ENCODE measurements at regions not wholly inside any gene's neighbourhood (a gene's known extent, or its start where the extent isn't known, plus 50 kb on each side); places are given as distances from the start of the nearest gene placed in this dataset.
"Not testable (repeated sequence)": the region's sequence is repeated elsewhere in the genome, so short reads cannot be mapped to it uniquely, and the experiment has no call there.

DNA sequence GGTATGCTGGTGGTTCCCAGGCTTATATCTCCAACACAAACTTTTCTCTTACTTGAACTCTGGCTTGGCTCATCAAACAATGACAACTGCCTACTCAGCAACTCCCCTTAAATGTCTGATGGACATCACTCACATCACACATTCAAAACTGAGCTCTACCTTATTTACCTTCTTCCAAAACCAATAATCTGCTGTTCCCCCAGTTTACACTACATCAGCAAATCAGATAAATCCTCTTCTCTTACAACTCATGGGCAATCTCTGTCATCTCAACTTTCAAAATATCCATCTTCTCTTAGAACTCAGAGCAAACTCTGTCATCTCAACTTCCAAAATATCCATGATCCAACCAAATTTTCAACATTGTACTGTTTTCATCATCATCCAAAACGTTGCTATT, 2347.9 kb upstream of the ACO1 start:
- Histone ChIP-seq H3K4me1 (ENCODE audit: control insufficient read depth in 2 of 2, insufficient read depth in 2 of 2, low read length in 2 of 2) (no peaks in the 10 kb centered on the region), H3K9me3 (ENCODE audit: control insufficient read depth in 2 of 3, low read length in 3 of 3) (no peaks in the 10 kb centered on the region), H3K27me3 (ENCODE audit: control insufficient read depth in 2 of 2, insufficient read depth in 2 of 2, low read length in 2 of 2) (no peaks in the 10 kb centered on the region), H3K36me3 (ENCODE audit: control insufficient read depth in 2 of 3, insufficient read depth in 3 of 3, low read length in 3 of 3) (no peaks in the 10 kb centered on the region), H3K4me3 (ENCODE audit: low read length) (no peak overlapping the region), H3K27ac (ENCODE audit: low read depth, low read length) (no peak overlapping the region)
- Mint-ChIP-seq H3K27ac (no peak overlapping the region), H3K9me3 (peaks cover 0 to 13% (median 5%) of the 10 kb centered on the region in 11 donors), H3K4me3 (no peak overlapping the region), H3K27me3 (no peaks in the 10 kb centered on the region), H3K4me1 (no peaks in the 10 kb centered on the region), H3K36me3 (no peaks in the 10 kb centered on the region)
- ChIA-PET POLR2A (no interaction called here), CTCF (no interaction called here)
- ATAC-seq (no peak), DNase-seq (no peak)
- intact Hi-C loops (cut with micrococcal nuclease), result no loop called here

DNA sequence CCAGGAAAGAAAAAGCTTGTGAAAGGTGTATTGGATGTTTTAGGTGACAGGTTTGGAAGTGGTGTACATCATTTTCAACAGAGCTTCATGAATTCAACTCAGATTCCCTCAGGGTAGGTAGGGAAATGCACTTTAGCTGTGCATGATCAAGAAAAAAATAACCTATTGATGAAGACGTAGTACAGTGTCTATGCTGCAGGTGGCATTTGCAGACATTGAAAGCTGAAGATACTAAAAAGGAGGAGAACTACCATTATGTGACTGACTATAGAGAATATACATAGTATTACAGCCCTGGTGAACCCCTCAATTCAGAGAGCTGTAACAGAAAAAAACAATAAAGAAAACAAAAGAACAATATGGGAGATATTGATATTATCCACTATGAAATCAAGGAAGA, 2344.7 kb upstream of the ACO1 start:
- Mint-ChIP-seq H3K4me1 (no peaks in the 10 kb centered on the region), H3K4me3 (no peak overlapping the region), H3K27me3 (no peaks in the 10 kb centered on the region), H3K27ac (no peak overlapping the region), H3K36me3 (no peaks in the 10 kb centered on the region), H3K9me3 (peaks cover 0 to 7% (median 0%) of the 10 kb centered on the region in 11 donors)
- no peaks in the 10 kb centered on the region for H3K4me1 ChIP-seq (ENCODE audit: control insufficient read depth in 2 of 2, insufficient read depth in 2 of 2, low read length in 2 of 2)
- POLR2A ChIA-PET, result no interaction called here
- no peaks in the 10 kb centered on the region for H3K27me3 ChIP-seq (ENCODE audit: control insufficient read depth in 2 of 2, insufficient read depth in 2 of 2, low read length in 2 of 2)
- no peaks in the 10 kb centered on the region for H3K9me3 ChIP-seq (ENCODE audit: control insufficient read depth in 2 of 3, low read length in 3 of 3)
- no peak for ATAC-seq
- H3K36me3 ChIP-seq (ENCODE audit: control insufficient read depth in 2 of 3, insufficient read depth in 3 of 3, low read length in 3 of 3), result no peaks in the 10 kb centered on the region
- no peak overlapping the region for H3K4me3 ChIP-seq (ENCODE audit: low read length)
- CTCF ChIA-PET, result no interaction called here
- intact Hi-C loops (cut with micrococcal nuclease), result loop anchor here in 1 of 2 donors (10.0 kb wide), 1 partner anchor 515 kb away; no protein-coding TSS in a partner anchor
- H3K27ac ChIP-seq (ENCODE audit: low read depth, low read length), result no peak overlapping the region
- DNase-seq, result no peak

DNA sequence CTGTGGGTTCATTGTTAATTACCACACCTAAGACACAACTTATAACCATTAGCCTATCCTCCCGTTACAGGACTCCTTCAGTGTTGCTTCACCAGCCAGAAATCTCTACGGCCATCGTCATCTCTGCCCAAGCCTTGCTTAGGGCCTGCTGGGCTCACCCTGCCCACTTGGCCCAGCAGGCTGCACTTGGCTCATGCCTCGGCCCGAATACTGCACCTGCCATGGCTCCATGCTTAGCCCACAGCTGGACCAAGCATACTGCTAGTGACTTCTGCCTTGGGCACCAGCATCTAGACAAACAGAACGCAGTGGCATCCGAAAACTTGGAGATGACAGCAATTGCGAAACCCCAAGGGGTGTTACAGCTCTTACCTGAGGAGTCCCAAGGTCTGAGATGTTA, 2336.0 kb upstream of the ACO1 start:
- intact Hi-C loops (cut with micrococcal nuclease), result loop anchor here in 1 of 2 donors (10.0 kb wide), 1 partner anchor 506 kb away; no protein-coding TSS in a partner anchor
- no peaks in the 10 kb centered on the region for H3K4me1 Mint-ChIP-seq
- DNase-seq, result no peak
- H3K4me3 ChIP-seq (ENCODE audit: low read length), result no peak overlapping the region
- ChIA-PET CTCF (no interaction called here), POLR2A (no interaction called here)
- no peaks in the 10 kb centered on the region for H3K27me3 Mint-ChIP-seq
- H3K27ac ChIP-seq (ENCODE audit: low read depth, low read length), result no peak overlapping the region
- H3K36me3 ChIP-seq (ENCODE audit: control insufficient read depth in 2 of 3, insufficient read depth in 3 of 3, low read length in 3 of 3), result no peaks in the 10 kb centered on the region
- peaks cover 0 to 4% (median 0%) of the 10 kb centered on the region in 11 donors for H3K9me3 Mint-ChIP-seq
- no peak for ATAC-seq
- no peaks in the 10 kb centered on the region for H3K9me3 ChIP-seq (ENCODE audit: control insufficient read depth in 2 of 3, low read length in 3 of 3)
- no peak overlapping the region for H3K27ac Mint-ChIP-seq
- no peaks in the 10 kb centered on the region for H3K27me3 ChIP-seq (ENCODE audit: control insufficient read depth in 2 of 2, insufficient read depth in 2 of 2, low read length in 2 of 2)
- H3K36me3 Mint-ChIP-seq, result no peaks in the 10 kb centered on the region
- no peaks in the 10 kb centered on the region for H3K4me1 ChIP-seq (ENCODE audit: control insufficient read depth in 2 of 2, insufficient read depth in 2 of 2, low read length in 2 of 2)
- no peak overlapping the region for H3K4me3 Mint-ChIP-seq

DNA sequence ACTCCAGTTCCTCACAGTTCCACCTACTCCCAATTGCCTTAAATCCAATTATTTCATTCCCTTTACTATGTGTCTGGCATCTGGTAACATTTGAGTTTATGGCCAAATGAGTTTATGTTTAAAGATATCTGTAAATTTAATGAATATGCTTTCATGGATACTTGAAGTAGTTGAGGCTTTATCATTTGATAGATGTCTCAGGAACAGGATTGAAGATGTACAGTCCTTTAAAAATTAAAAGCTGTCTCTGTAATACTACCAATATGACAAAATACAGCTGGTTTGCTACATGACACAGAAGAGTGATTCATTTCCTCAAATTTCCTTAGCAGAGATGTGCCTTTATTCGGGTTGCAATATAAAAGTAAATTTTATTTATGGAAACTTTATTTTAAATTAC, 2326.0 kb upstream of the ACO1 start:
- no peak overlapping the region for H3K27ac Mint-ChIP-seq
- ChIA-PET CTCF (no interaction called here), POLR2A (no interaction called here)
- no peaks in the 10 kb centered on the region for H3K4me1 Mint-ChIP-seq
- H3K27me3 ChIP-seq (ENCODE audit: control insufficient read depth in 2 of 2, insufficient read depth in 2 of 2, low read length in 2 of 2), result no peaks in the 10 kb centered on the region
- no peaks in the 10 kb centered on the region for H3K27me3 Mint-ChIP-seq
- ATAC-seq (no peak), DNase-seq (no peak)
- intact Hi-C loops (cut with micrococcal nuclease), result no loop called here
- no peaks in the 10 kb centered on the region for H3K9me3 Mint-ChIP-seq
- no peaks in the 10 kb centered on the region for H3K9me3 ChIP-seq (ENCODE audit: control insufficient read depth in 2 of 3, low read length in 3 of 3)
- no peak overlapping the region for H3K4me3 ChIP-seq (ENCODE audit: low read length)
- no peaks in the 10 kb centered on the region for H3K36me3 Mint-ChIP-seq
- H3K36me3 ChIP-seq (ENCODE audit: control insufficient read depth in 2 of 3, insufficient read depth in 3 of 3, low read length in 3 of 3), result no peaks in the 10 kb centered on the region
- H3K27ac ChIP-seq (ENCODE audit: low read depth, low read length), result no peak overlapping the region
- H3K4me3 Mint-ChIP-seq, result no peak overlapping the region
- H3K4me1 ChIP-seq (ENCODE audit: control insufficient read depth in 2 of 2, insufficient read depth in 2 of 2, low read length in 2 of 2), result no peaks in the 10 kb centered on the region

DNA sequence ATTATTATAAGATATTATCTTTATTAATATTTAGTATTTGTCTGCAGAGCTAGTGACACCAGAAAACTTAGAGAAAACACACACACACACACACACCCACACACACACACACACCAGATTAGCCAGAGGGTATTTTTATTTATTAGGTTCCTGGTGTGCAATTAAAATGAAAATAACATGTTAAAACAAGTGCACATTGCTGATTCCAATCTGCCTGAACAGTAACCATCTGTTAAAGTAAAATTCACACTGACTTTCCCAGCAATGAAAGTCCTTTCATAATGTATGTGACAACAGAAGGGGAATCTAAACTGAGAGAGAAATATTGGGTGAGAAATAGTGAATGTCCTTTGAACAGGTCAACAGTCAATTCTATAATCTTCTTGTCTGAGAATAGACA, 2323.5 kb upstream of the ACO1 start:
- ChIA-PET CTCF (no interaction called here), POLR2A (no interaction called here)
- Histone ChIP-seq H3K36me3 (ENCODE audit: control insufficient read depth in 2 of 3, insufficient read depth in 3 of 3, low read length in 3 of 3) (no peaks in the 10 kb centered on the region), H3K9me3 (ENCODE audit: control insufficient read depth in 2 of 3, low read length in 3 of 3) (no peaks in the 10 kb centered on the region), H3K27ac (ENCODE audit: low read depth, low read length) (no peak overlapping the region), H3K4me3 (ENCODE audit: low read length) (no peak overlapping the region), H3K4me1 (ENCODE audit: control insufficient read depth in 2 of 2, insufficient read depth in 2 of 2, low read length in 2 of 2) (no peaks in the 10 kb centered on the region), H3K27me3 (ENCODE audit: control insufficient read depth in 2 of 2, insufficient read depth in 2 of 2, low read length in 2 of 2) (no peaks in the 10 kb centered on the region)
- no peaks in the 10 kb centered on the region for H3K27me3 Mint-ChIP-seq
- no peak for DNase-seq
- no peaks in the 10 kb centered on the region for H3K4me1 Mint-ChIP-seq
- intact Hi-C loops (cut with micrococcal nuclease), result no loop called here
- no peak overlapping the region for H3K27ac Mint-ChIP-seq
- no peak overlapping the region for H3K4me3 Mint-ChIP-seq
- H3K36me3 Mint-ChIP-seq, result no peaks in the 10 kb centered on the region
- H3K9me3 Mint-ChIP-seq, result peaks cover 0 to 8% (median 0%) of the 10 kb centered on the region in 11 donors
- ATAC-seq, result no peak

DNA sequence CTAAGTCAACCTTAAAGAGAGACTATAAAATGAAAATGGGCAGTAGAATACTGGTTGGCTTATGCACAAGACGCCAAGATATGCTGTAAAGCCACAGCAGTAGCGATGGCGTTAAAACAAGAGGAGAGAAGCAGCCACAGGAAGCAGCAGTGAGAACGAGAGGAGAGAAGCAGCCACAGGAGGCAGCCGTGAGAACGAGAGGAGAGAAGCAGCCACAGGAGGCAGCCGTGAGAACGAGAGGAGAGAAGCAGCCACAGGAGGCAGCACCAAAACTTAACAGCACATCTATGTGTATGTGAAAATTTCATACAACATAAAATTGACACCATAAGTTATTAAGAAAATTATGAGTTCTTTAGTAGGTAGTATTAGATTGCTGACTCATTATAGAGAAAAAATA, 2318.6 kb upstream of the ACO1 start:
- DNase-seq (no peak), ATAC-seq (no peak)
- no peaks in the 10 kb centered on the region for H3K9me3 ChIP-seq (ENCODE audit: control insufficient read depth in 2 of 3, low read length in 3 of 3)
- Mint-ChIP-seq H3K36me3 (no peaks in the 10 kb centered on the region), H3K27ac (no peak overlapping the region), H3K4me3 (no peak overlapping the region), H3K9me3 (peaks cover 0 to 9% (median 0%) of the 10 kb centered on the region in 11 donors), H3K4me1 (no peaks in the 10 kb centered on the region), H3K27me3 (no peaks in the 10 kb centered on the region)
- POLR2A ChIA-PET, result no interaction called here
- H3K4me3 ChIP-seq (ENCODE audit: low read length), result no peak overlapping the region
- H3K4me1 ChIP-seq (ENCODE audit: control insufficient read depth in 2 of 2, insufficient read depth in 2 of 2, low read length in 2 of 2), result no peaks in the 10 kb centered on the region
- intact Hi-C loops (cut with micrococcal nuclease), result loop anchor here in 1 of 2 donors (2.0 kb wide), 1 partner anchor 19 kb away; no protein-coding TSS in a partner anchor
- H3K27ac ChIP-seq (ENCODE audit: low read depth, low read length), result no peak overlapping the region
- no peaks in the 10 kb centered on the region for H3K27me3 ChIP-seq (ENCODE audit: control insufficient read depth in 2 of 2, insufficient read depth in 2 of 2, low read length in 2 of 2)
- no peaks in the 10 kb centered on the region for H3K36me3 ChIP-seq (ENCODE audit: control insufficient read depth in 2 of 3, insufficient read depth in 3 of 3, low read length in 3 of 3)
- CTCF ChIA-PET, result no interaction called here

DNA sequence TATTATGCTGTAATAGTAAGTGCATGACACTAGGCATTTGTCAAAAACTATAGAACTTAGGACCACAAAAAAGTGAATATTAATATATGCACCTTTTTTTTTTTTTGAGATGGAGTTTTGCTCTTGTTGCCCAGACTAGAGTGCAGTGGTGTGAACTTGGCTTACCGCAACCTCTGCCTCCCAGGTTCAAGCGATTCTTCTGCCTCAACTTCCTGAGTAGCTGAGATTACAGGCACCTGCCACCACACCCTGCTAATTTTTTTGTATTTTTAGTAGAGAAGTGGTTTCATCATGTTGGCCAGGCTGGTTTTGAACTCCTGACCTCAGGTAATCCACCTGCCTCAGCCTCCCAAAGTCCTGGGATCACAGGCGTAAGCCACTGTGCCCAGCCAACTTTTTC, 2315.2 kb upstream of the ACO1 start:
- H3K4me1 ChIP-seq (ENCODE audit: control insufficient read depth in 2 of 2, insufficient read depth in 2 of 2, low read length in 2 of 2); H3K9me3 ChIP-seq (ENCODE audit: control insufficient read depth in 2 of 3, low read length in 3 of 3); H3K27ac Mint-ChIP-seq; DNase-seq; H3K4me3 Mint-ChIP-seq; ATAC-seq; H3K4me3 ChIP-seq (ENCODE audit: low read length); H3K36me3 Mint-ChIP-seq; POLR2A ChIA-PET; H3K36me3 ChIP-seq (ENCODE audit: control insufficient read depth in 2 of 3, insufficient read depth in 3 of 3, low read length in 3 of 3); H3K27me3 Mint-ChIP-seq; H3K9me3 Mint-ChIP-seq; H3K27ac ChIP-seq (ENCODE audit: low read depth, low read length); intact Hi-C loops (cut with micrococcal nuclease); H3K27me3 ChIP-seq (ENCODE audit: control insufficient read depth in 2 of 2, insufficient read depth in 2 of 2, low read length in 2 of 2); H3K4me1 Mint-ChIP-seq; CTCF ChIA-PET: not testable (repeated sequence)
